ENCODE measurements at regions not wholly inside any gene's neighbourhood (a gene's known extent, or its start where the extent isn't known, plus 50 kb on each side); places are given as distances from the start of the nearest gene placed in this dataset.
"Not testable (repeated sequence)": the region's sequence is repeated elsewhere in the genome, so short reads cannot be mapped to it uniquely, and the experiment has no call there.

DNA sequence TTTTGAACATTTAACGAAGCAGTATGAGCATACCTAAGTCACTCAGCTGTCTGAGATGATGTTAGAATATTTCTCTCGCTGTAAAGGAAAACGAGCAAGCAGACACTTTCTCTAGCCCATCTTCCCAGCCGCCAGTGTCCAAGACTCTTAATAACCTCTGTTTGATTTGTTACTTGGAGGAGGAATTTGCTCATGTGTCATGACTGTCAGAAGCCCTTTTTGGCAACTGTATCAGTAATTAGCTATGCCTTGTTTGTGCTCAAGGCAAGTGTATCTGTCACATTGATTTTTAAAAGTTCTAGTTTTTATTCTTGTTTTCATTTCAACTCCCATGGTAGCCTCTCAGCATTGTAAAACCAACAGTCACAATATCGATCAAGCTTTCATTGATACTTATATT is 828.4 kb upstream of the SLC10A2 start:
- Histone ChIP-seq H3K4me3 (ENCODE audit: low read depth, low read length) (no peak overlapping the region), H3K27me3 (ENCODE audit: control insufficient read depth, insufficient read depth, low read length) (no peaks in the 10 kb centered on the region), H3K36me3 (ENCODE audit: control insufficient read depth, insufficient read depth, low read length) (no peaks in the 10 kb centered on the region)
- FAIRE-seq (no peak), DNase-seq (ENCODE audit: low read depth) (no peak)
- TF ChIP-seq, protein P1, sequence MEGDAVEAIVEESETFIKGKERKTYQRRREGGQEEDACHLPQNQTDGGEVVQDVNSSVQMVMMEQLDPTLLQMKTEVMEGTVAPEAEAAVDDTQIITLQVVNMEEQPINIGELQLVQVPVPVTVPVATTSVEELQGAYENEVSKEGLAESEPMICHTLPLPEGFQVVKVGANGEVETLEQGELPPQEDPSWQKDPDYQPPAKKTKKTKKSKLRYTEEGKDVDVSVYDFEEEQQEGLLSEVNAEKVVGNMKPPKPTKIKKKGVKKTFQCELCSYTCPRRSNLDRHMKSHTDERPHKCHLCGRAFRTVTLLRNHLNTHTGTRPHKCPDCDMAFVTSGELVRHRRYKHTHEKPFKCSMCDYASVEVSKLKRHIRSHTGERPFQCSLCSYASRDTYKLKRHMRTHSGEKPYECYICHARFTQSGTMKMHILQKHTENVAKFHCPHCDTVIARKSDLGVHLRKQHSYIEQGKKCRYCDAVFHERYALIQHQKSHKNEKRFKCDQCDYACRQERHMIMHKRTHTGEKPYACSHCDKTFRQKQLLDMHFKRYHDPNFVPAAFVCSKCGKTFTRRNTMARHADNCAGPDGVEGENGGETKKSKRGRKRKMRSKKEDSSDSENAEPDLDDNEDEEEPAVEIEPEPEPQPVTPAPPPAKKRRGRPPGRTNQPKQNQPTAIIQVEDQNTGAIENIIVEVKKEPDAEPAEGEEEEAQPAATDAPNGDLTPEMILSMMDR (IDR thresholded peaks at IDR 0.05; ENCODE audit: insufficient read depth, low read length, severe bottlenecking), result no peak

DNA sequence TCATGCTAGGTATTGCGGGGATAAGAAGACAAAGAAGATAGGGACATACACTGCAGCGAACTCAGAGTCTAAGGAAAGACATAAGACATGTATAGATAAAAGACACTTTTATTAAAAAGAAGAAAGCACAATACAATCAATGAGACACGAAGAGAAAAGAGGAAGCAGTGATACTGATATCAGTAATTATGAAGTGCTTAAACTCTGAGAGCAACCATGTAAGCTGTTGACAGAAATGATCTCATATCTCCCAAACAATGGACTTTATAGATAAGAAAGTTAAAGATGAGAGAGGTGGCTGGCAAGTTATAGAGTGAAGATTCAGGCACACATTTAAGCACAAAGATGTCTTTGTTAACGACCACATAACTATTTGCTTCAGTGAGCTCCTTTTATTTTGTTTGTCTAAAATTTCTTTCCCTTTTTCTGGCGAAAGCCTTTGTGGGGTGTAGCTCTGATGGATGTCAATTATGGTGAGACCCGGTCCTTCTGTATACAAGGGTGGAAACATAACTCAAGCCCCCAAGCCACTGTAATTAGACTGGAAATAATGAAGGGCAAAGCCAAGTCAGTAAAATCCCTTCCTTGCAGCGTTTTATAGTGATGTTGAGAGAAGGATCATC is 818.0 kb upstream of the SLC10A2 start:
- no peak overlapping the region for H3K4me3 ChIP-seq (ENCODE audit: low read depth, low read length)
- DNase-seq (ENCODE audit: low read depth) (no peak), FAIRE-seq (no peak)
- no peaks in the 10 kb centered on the region for H3K27me3 ChIP-seq (ENCODE audit: control insufficient read depth, insufficient read depth, low read length)
- H3K36me3 ChIP-seq (ENCODE audit: control insufficient read depth, insufficient read depth, low read length), result no peaks in the 10 kb centered on the region
- TF ChIP-seq, protein P1 (IDR thresholded peaks at IDR 0.05; ENCODE audit: insufficient read depth, low read length, severe bottlenecking), result no peak

DNA sequence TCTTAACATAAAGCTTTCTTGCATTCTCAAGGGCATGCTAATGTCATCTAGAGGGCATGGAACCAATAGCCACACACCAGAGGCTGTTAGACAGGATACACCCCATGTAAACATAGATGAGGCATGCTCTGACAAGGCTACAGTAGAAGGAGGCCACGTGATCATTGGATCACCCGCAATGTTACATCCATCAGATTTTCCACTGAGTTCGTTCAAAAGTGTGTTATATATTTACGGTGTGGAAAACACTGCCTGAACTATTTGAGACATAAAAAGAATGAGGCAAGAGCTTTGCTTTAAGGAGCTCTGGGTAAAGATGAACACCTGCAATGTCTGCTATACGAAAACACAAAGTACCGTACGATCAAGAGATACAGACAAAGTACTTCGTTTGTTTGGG is 817.5 kb upstream of the SLC10A2 start:
- DNase-seq (ENCODE audit: low read depth), result peak; percentile 54

DNA sequence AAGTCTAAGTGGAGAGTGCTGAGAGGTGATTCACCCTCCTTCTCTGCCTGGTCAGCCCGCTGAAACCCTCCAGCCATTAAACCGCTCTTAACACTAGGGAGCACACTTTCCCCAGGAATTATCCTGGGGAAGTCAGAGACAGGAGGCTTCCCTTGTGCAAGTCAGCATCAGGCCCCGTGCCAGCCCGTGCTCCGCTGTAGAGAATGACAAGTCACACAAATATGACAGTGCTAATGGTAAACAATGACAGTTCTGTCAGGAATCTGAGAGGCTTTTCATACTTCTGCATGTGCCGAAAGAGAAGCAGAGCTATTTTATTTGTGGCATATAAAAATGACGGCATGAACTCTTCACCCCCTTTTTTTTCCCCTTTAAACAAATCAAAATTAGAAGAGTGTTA is 816.9 kb upstream of the SLC10A2 start:
- FAIRE-seq (peak; percentile 28), DNase-seq (ENCODE audit: low read depth) (peak; percentile 95)
- no peak overlapping the region for H3K4me3 ChIP-seq (ENCODE audit: low read depth, low read length)
- TF ChIP-seq, protein P1 (IDR thresholded peaks at IDR 0.05; ENCODE audit: insufficient read depth, low read length, severe bottlenecking), result peak; percentile 77
- H3K36me3 ChIP-seq (ENCODE audit: control insufficient read depth, insufficient read depth, low read length), result no peaks in the 10 kb centered on the region
- no peaks in the 10 kb centered on the region for H3K27me3 ChIP-seq (ENCODE audit: control insufficient read depth, insufficient read depth, low read length)

More for the DNA sequence above, 817.5 kb upstream of the SLC10A2 start:
- FAIRE-seq, result no peak
- TF ChIP-seq, protein P1 (IDR thresholded peaks at IDR 0.05; ENCODE audit: insufficient read depth, low read length, severe bottlenecking), result no peak
- no peaks in the 10 kb centered on the region for H3K36me3 ChIP-seq (ENCODE audit: control insufficient read depth, insufficient read depth, low read length)
- H3K4me3 ChIP-seq (ENCODE audit: low read depth, low read length), result no peak overlapping the region
- no peaks in the 10 kb centered on the region for H3K27me3 ChIP-seq (ENCODE audit: control insufficient read depth, insufficient read depth, low read length)

DNA sequence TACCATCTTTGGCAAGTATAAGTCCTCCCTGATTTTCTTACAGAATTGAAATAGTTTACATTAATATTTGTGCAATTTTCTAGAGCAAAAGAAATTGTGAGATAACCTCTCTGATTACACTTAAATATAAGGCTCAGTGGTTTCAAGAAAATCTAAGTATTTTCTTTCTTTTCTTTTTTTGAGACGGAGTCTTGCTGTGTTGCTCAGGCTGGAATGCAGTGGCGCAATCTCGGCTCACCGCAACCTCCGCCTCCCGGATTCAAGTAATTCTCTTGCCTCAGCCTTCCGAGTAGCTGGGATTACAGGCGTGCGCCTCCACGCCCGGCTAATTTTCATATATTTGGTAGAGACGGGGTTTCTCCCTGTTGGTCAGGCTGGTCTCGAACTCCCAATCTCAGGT is 813.9 kb upstream of the SLC10A2 start:
- FAIRE-seq, result not testable (repeated sequence)

DNA sequence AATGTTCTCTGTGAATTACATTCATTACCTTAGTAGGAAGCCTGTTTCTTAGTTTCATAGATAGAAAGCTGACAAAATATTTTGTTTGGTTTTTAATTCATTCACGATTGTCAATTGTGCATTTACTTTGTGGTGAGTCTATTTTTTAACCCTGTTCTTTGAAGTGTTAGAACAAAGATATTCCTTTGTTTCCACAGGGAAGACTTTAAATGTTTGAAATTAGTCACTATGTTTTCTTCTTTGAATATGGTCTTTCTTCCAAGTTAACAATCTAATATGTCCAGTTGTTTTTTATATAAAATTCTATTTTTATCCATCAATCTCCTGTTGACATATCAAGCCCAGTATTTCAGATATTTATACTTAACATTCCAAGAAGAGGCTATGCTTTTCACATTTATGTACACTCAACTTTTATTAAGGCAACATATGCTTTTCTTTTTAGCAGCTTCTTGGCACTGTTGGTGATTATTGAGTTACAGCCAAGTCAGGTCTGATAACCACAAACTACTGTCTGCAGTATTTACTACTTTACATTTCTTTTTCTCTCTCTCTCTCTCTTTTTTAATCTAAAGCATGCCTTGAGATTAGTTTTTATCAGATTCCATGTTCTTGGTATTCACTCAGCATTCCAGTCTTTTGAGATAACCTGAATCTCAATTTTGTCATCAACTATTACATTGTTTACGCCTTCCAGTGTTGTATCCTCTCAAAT is 812.8 kb upstream of the SLC10A2 start:
- Histone ChIP-seq H3K4me3 (ENCODE audit: low read depth, low read length) (no peak overlapping the region), H3K27me3 (ENCODE audit: control insufficient read depth, insufficient read depth, low read length) (no peaks in the 10 kb centered on the region), H3K36me3 (ENCODE audit: control insufficient read depth, insufficient read depth, low read length) (no peaks in the 10 kb centered on the region)
- no peak for DNase-seq (ENCODE audit: low read depth)
- no peak for FAIRE-seq
- TF ChIP-seq, protein P1 (IDR thresholded peaks at IDR 0.05; ENCODE audit: insufficient read depth, low read length, severe bottlenecking), result no peak

More for the DNA sequence above, 813.9 kb upstream of the SLC10A2 start:
- H3K36me3 ChIP-seq (ENCODE audit: control insufficient read depth, insufficient read depth, low read length); H3K4me3 ChIP-seq (ENCODE audit: low read depth, low read length); H3K27me3 ChIP-seq (ENCODE audit: control insufficient read depth, insufficient read depth, low read length); DNase-seq (ENCODE audit: low read depth): not testable (repeated sequence)
